ENCODE measurements at regions not wholly inside any gene's neighbourhood (a gene's known extent, or its start where the extent isn't known, plus 50 kb on each side); places are given as distances from the start of the nearest gene placed in this dataset.

- no peak overlapping the region for H2BK20ac ChIP-seq (ENCODE audit: low read length)
- H3K56ac ChIP-seq (replicated peaks; ENCODE audit: insufficient read length, low read depth, low read length), result no peak overlapping the region
- 89% methylated on average over 1 of the region's 1 CpG; no CpG with 5 or more reads in 1 of the 2 experiments for WGBS, 2 experiments (ENCODE audit: extremely low coverage in 1 of 2, insufficient coverage in 1 of 2, insufficient read length in 1 of 2, insufficient replicate concordance in 2 of 2, low coverage in 1 of 2, low lambda C conversion rate in 2 of 2, missing lambda C conversion rate in 1 of 2)
- no peak overlapping the region for H3K4ac ChIP-seq (replicated peaks; ENCODE audit: insufficient read length, low read depth, low read length)
- peaks cover 17 to 23% of the 10 kb centered on the region in 2 experiments; a peak in 3 of 4 replicates for H3K9me3 ChIP-seq (ENCODE audit: insufficient read depth in 2 of 2, low read depth in 1 of 2, low read length in 1 of 2)
- no peak overlapping the region for H2BK15ac ChIP-seq (ENCODE audit: low read length)
- H2AFZ ChIP-seq (ENCODE audit: low read length), result no peak overlapping the region
- H3K27ac ChIP-seq (ENCODE audit: low read depth, low read length), result no peak overlapping the region
- H3K27me3 ChIP-seq (replicated peaks in 1 of 4; ENCODE audit: control insufficient read depth in 3 of 4, extremely low read depth in 1 of 4, insufficient read depth in 3 of 4, low read length in 3 of 4), result no peaks in the 10 kb centered on the region
- H2BK120ac ChIP-seq (replicated peaks; ENCODE audit: low read depth, low read length), result no peak overlapping the region
- DNase-seq (ENCODE audit: low read depth in 1 of 2, low spot score in 2 of 2) (no peak), FAIRE-seq (no peak)
- no peaks in the 10 kb centered on the region for H3K79me1 ChIP-seq (ENCODE audit: low read depth, low read length)
- no peak overlapping the region for H3K4me2 ChIP-seq (ENCODE audit: insufficient read depth in 1 of 2, low read depth in 2 of 2, low read length in 2 of 2)
- no peak overlapping the region for H2BK5ac ChIP-seq (ENCODE audit: low read depth, low read length)
- H3K23me2 ChIP-seq (ENCODE audit: low read depth, low read length), result no peaks in the 10 kb centered on the region
- no peak overlapping the region for H2AK5ac ChIP-seq (ENCODE audit: low read depth, low read length)
- H4K5ac ChIP-seq (ENCODE audit: insufficient read length, low read depth, low read length), result no peak overlapping the region
- no peak overlapping the region for H3K23ac ChIP-seq (ENCODE audit: insufficient read length)
- H4K20me1 ChIP-seq (replicated peaks in 1 of 2; ENCODE audit: control insufficient read depth in 1 of 2, insufficient read depth in 2 of 2, low read length in 2 of 2), result no peaks in the 10 kb centered on the region
- no peak overlapping the region for H3K14ac ChIP-seq (ENCODE audit: insufficient read length)
- no peak overlapping the region for H3K18ac ChIP-seq (ENCODE audit: extremely low read depth, low read length)
- no peak overlapping the region for H4K8ac ChIP-seq (ENCODE audit: extremely low read depth, insufficient read depth, low read length)
- CTCF ChIA-PET (ENCODE audit: partially characterized antibody), result no interaction called here
- H2BK12ac ChIP-seq (ENCODE audit: low read depth, low read length), result no peak overlapping the region
- no peak overlapping the region for H4K91ac ChIP-seq (replicated peaks; ENCODE audit: insufficient read length, low read length)
- no peaks in the 10 kb centered on the region for H3K4me1 ChIP-seq (replicated peaks in 1 of 4; ENCODE audit: control insufficient read depth in 3 of 4, insufficient read depth in 4 of 4, low read length in 3 of 4)
- no peak overlapping the region for H3K9ac ChIP-seq (replicated peaks in 1 of 4; ENCODE audit: extremely low read depth in 1 of 4, low read depth in 3 of 4, low read length in 3 of 4)
- POLR2A ChIA-PET (ENCODE audit: partially characterized antibody), result no interaction called here
- H3K36me3 ChIP-seq (ENCODE audit: control insufficient read depth in 2 of 4, insufficient read depth in 4 of 4, low read length in 3 of 4), result no peaks in the 10 kb centered on the region
- H3K4me3 ChIP-seq (ENCODE audit: extremely low read depth in 1 of 4, insufficient read depth in 2 of 4, low read depth in 3 of 4, low read length in 4 of 4), result no peak overlapping the region
- no peaks in the 10 kb centered on the region for H3K79me2 ChIP-seq (ENCODE audit: control insufficient read depth in 1 of 2, insufficient read depth in 2 of 2, low read length in 2 of 2)
- TF ChIP-seq RXRA (IDR thresholded peaks at IDR 0.05; ENCODE audit: insufficient read depth, low read depth, low read length), result no peak
- no peak for TF ChIP-seq CHD1 (IDR thresholded peaks at IDR 0.05; ENCODE audit: low read depth, low read length)
These were observed 125.0 kb upstream of the AADAT start for GRCh38 chr4:170214731-170215130.
